DMS53 (cell line): ENCODE measurements at regions not wholly inside any gene's neighbourhood (a gene's known extent, or its start where the extent isn't known, plus 50 kb on each side); places are given as distances from the start of the nearest gene placed in this dataset.

Experiments
- DNase-seq: peaks from one replicate; lab custom pipeline; 2025; lab: John Stamatoyannopoulos, UW

- DNase-seq = no peak
These were observed 168.4 kb upstream of the NHS start for GRCh38 chrX:17206584-17206983.

- no peak for DNase-seq
These were observed 160.0 kb upstream of the NHS start for GRCh38 chrX:17214962-17215361.

GRCh38 chrX:17226736-17227135 lies 148.3 kb upstream of the NHS start:
- no peak for DNase-seq

DNA sequence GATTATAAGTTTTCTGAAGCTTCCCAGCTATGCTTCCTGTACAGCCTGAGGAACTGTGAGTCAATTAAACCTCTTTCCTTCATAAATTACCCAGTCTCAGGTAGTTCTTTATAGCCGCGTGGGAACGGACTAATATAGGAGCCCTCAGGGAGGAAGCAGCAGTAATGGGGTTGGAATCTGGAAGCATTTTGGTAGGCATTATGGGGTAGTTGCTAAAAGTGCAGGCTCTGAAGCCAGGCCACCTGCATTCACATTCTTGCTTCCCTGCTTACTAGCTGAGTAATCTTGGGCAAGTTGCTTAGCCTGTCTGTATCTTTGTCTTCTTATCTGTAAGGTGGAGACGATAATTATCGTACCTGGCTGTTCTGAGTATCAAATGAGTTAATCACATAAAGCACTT lies 137.9 kb upstream of the NHS start:
- no peak for DNase-seq

DNA sequence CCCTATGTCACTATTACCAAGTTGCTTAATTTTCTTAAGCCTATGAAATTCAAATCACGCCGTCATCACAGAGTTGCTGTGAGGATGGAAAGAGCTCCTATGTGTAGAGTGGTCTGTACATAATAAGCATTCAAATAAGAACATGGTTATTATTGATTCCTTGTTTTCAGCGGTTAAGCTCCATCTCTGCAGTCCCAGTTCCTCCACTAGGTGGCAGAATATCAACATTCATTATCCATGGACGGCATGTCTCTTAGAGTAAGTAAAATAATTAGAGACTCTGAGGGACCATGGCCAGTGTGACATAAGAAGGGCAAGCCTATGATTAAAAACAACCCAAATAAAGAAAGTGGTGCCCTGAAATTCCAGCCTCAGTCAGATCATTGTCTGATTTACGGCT lies 132.5 kb upstream of the NHS start:
- peak; percentile 70 for DNase-seq

- peak; percentile 7 for DNase-seq
These were observed 127.9 kb upstream of the NHS start for GRCh38 chrX:17247144-17247543.

GRCh38 chrX:17262123-17262522 lies 112.9 kb upstream of the NHS start:
- no peak for DNase-seq

GRCh38 chrX:17266136-17266535 lies 108.9 kb upstream of the NHS start:
- DNase-seq = no peak

GRCh38 chrX:17278961-17279360 lies 96.0 kb upstream of the NHS start:
- no peak for DNase-seq

DNA sequence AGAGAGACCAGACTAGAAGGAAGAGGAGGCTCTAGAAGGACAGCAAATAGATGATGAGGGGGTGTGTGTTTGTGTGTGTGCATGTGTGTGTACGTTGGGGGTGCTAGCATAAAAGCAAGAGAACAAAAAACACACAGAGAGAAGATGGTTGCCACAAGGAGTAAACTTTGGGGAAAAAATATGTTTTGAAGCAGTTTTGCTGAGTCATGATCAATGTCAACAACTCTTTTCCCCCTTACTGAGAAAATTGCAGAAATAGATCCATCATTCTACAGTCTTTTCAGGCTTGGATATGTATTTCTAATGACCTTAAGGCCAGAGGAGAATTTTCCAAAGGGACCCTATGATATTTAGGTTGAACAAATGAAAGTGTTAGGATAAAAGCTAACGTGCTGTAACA lies 89.0 kb upstream of the NHS start:
- DNase-seq = peak; percentile 32

- DNase-seq = peak; percentile 42
These were observed 83.7 kb upstream of the NHS start for GRCh38 chrX:17291171-17291900.

DNA sequence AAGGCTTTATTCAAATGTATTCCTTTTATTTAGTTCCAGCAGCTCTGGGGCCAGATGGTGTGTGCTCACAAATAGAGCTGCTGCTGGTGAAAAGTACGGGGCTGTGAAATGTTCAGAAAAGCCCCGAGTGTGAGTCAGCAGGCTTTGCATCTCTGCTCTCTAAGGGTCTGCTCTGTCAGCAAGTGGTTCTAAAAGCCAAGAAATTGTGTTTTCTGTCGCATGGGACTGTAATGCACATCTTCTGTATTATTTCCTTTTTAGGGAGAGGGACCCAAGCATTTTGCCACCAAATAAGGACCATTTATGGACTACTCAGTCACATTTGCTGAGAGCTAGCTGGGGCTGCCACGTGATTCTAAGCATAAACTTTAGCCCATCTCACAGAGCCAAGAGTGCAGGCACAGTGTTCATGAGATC lies 82.9 kb upstream of the NHS start:
- no peak for DNase-seq

DNA sequence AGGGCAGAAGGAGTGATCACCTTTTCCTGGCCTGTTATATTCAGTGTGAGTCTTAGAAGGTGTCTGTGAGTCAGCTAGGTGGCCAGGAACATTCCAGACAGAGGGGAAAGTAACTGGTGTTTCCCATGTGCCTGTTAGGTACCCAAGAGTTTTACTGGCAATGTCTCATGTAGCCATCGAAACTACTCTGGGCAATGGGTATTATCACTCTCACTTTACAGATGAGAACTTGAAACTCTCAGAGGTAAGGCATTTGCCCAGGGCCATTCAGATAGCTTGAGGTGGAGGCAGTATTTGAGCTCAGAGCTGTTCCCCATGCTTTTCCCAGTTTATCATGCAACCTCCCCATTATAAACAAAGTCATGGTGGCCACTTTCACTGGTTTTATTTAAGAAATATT lies 80.4 kb upstream of the NHS start:
- DNase-seq = no peak

GRCh38 chrX:17295791-17296190 lies 79.2 kb upstream of the NHS start:
- DNase-seq = no peak

- DNase-seq = no peak
These were observed 76.4 kb upstream of the NHS start for GRCh38 chrX:17298564-17298963.

- no peak for DNase-seq
These were observed 75.8 kb upstream of the NHS start for GRCh38 chrX:17299206-17299605.

DNA sequence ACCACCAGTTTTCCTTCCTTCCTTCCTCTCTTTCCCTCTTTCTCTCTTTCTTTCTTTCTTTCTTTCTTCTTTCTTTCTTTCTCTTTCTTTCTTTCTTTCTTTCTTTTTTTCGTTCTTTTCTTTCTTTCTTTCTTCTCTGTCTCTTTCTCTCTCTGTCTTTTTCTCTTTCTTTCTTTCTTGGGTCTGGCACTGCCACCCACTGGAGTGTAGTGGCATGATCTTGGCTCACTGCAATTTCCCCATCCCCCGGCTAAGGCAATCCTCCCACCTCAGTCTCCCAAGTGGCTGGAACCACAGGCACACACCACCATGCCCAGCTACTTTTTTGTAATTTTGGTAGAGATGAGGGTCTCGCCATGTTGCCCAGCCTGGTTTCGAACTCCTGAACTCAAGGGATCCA lies 51.6 kb upstream of the NHS start:
- peak; percentile 2 for DNase-seq
